NCI-H2029 (cell line): ENCODE measurements at regions not wholly inside any gene's neighbourhood (a gene's known extent, or its start where the extent isn't known, plus 50 kb on each side); places are given as distances from the start of the nearest gene placed in this dataset.

Experiments
- DNase-seq: peaks from one replicate; lab custom pipeline; 2025; lab: John Stamatoyannopoulos, UW

DNA sequence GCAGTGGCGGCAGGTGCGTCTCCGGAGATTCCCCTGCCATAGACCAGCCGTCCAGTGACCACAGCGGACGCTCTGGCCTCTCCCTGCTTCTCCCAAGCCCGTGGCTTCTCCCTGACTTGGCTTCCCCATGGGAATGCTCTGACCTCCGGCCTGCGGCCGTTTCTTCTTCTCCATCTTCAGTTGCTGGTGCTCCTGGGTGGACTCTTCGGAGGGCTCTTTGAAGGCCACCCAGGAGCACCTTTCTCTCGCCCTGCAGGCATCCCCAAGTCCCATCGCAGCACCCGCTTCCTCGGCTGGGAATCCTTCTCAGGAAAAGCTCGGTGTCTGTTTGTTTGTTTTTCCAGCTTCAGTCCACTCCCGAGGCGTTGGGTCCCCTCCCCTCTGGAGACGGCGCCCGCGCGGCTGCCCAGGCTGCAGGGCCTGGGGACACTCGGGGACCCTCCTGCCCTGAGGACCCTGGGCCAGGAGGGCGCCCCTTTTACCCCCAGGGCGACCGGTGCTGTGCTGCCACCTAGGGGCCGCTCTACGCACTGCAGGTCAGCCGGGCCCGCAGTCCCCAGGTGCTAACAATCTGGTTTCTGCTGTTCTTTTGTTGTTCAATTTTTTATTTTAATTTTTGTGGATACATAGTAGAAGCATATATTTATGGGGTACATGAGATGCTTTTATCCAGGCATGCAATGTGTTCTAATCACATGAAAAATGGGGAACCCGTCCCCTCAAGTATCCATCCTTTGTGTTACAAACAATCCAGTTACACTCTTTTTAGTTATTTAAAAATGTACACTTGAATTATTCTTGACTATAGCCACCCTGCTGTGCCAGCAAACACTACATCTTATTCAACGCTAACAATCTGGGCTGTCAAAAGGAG is 197.9 kb upstream of the ADAMTS16 start:
- DNase-seq: no peak

DNA sequence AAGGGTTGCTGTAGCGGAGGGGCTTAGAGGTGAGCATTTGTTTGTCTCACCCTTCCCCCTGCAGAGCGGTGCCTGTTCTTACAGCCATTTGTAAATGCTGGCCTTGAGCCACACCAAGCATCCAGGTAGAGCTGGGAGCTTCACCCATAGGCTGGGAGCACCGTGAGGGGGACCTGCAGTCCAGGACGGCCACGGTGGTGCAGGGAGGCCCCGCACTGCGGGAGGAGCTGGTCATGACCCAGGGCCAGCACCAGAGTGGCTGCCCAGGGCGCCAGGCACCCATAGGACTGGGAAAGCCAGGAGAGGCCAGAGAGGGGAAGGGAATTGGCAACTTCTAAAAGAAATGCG is 197.3 kb upstream of the ADAMTS16 start:
- DNase-seq: no peak

DNA sequence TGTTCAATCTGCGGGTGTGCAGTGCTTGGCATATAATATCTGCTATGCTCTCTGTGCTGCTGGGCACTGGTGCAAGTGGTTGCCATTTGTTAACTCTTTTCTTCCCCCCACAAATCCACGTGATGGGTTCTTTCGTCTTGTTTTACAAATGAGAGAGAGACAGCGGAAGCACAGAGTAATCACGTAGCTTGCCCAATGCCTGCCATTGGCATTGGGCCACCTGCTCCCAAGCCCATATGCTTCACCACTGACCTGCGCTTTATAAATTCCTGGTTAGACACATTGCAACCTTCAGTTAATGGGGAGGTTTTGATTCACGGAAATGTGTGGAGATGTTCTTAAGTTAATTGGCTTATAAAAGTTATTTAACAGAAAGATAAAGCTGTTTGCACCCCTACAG is 194.8 kb upstream of the ADAMTS16 start:
- no peak for DNase-seq

DNA sequence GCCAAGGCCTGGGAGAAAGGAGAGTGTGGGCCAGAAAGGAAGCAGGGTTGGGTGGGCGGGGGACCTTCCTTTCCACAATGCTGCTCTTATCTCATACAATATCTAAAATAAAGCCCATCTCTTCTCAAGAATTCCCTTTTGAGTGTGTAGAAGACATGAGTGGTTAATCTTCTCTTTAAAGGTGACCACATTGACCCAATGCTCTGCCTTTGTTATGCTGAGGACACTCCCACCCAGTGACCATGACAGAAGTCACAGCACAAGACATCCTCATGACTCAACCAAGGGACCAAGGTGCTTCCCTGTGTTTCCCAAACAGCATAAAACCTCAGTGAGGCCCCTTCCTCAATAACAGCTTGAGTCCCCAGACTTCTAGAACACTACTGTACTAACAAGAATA is 193.0 kb upstream of the ADAMTS16 start:
- no peak for DNase-seq

DNA sequence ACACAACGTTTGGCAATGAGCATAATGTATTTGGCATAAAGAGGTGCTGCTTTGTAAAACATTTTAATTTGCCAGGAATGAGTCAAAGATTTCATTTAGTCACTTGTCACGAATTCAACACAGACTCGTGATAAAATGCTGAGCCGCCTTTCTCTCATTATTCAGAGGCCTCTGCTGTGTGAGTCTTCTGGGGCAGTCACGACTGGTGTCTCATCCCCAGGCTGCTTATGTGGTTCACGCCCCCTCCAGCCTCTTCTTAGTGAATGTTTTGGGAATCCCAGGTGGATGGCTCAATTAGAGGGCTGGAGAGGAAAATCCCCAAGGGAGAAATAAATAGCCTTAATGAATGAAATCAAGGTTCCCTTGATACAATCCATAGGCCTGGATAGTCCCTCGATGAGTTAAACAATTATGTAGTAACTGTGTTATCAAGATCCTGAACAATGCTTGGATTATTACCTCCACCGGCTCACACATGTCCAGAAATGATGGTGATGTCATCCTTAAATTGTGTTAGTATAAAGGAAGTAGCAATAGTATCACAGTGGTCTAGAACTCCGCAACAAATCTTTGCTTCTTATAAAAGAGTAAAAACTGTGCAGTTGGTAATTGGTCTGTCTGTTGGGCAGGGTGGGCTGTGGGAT is 192.1 kb upstream of the ADAMTS16 start:
- DNase-seq: no peak

DNA sequence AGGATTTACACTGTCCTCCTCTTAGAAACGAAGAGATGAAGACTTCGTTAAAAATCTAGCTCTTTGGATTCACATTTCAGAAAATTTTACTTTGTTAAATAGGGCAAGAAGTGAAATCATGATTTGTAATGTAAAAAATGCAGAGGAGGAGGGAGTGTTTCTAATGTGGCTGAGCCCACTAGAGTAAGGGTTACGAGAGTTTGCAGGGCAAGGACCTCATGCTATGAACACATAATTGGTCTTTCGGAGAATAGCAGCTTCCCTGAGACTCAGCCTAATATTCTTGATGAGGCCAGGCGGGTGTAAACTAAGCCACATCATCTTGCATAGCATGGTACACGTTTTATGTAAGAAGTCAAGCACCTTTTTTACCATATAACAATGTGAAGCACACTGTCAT is 191.0 kb upstream of the ADAMTS16 start:
- DNase-seq: no peak

DNA sequence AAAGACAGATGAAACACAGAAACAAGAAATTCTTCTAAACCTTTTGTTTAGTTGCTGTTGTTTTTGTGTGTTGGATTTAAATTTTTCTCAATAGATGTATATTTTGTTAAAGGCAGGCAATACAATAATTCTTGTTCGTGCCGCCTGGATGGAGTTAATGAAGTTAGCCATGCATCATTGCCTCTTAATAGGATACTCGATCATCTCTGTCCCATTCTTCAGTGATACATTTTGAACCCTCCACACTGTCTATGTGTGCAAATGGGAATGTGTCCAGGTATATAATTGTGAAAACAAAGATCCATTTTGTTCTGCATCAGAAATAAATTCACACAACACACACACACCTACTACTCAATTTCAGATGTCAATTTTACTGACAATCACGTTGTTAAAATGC is 186.6 kb upstream of the ADAMTS16 start:
- DNase-seq: no peak

DNA sequence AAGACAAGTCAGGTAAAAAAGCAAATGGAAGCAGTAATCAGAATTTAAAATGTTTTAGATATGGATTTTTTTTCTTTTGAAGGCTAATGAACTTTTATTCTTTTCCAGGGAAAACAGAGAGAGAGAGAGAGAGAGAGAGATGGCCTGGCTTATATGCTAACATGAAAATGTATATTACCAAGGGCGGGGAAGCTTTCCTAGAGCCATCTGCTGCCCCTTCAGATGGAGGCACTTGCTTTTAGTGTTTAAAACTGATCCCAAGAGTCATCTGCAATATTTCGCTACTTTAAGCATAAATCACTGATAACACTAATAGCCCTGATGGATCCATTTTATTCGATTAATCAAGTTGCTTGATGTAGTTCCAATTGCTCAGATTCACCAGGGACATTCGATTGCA is 186.1 kb upstream of the ADAMTS16 start:
- DNase-seq: no peak

DNA sequence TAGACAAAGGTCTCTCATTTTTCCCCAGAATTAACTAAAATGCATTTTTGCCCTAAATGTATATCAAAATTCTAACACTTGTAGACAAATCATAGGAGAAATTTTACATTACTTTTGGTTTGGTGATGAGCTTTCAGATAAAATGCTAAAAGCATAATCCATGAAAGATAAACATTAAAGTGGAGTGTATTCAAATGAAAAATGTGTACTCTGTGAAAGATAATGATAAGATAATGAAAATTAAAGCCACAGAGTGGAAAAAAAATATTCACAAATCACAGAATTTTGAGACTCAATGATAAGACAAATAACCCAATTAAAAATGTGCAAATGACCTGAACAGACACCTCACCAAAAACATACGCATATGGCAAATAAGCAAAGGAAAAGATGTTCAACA is 176.9 kb upstream of the ADAMTS16 start:
- no peak for DNase-seq

DNA sequence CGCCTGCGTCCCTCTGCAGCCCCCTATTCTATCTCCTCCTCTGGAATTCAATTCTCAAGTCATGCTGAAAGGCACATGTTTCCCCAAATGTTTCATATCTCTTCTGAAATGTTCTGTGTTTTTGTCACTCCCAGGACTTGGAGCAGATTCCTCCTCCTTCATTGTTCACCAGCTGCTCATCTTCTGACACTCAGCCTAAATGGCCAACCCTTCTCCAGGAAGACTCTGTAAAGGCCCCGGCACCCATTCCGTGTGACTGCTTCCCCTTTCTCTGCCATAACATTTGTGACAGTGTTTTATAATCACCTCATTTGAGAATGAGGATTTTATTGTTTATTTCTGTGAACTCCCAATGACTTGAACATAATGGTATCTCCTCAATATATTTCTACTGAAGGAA is 170.8 kb upstream of the ADAMTS16 start:
- DNase-seq: no peak

DNA sequence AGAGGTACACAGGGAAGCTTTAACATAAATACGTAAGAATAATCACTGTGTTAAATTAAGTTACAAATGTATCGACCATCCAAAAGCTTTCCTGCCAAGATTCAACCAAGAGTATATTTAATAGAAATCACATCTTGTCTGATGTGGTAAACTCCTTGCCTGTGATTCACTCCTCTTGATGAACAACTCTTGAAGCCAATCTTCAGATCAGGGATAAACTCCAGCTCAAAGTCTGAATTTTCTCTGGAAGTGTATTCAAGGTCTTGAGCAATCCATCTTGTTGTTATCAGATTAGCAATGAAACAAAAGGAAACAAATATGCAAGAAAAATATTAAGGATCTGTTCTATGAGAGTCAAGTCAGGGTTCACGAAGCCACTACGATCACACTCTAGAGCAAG is 170.0 kb upstream of the ADAMTS16 start:
- DNase-seq: no peak

DNA sequence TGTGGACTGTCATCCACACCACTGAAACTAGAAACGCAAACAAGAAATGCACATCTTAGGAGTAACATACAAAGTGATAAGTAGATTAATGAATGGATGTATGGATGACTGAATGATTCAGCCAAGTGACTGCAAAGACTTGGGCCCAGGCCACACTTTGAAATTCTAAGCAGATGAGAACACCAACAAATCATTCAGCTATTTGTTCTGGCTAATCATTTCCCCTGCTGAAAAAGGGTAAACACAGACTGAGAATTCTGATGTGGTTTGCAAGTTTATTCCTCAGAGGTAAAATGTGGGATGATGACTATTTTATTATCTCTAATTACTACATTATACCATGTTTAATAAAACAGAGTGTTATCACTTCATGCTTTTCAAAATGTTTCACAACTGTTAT is 163.2 kb upstream of the ADAMTS16 start:
- no peak for DNase-seq

DNA sequence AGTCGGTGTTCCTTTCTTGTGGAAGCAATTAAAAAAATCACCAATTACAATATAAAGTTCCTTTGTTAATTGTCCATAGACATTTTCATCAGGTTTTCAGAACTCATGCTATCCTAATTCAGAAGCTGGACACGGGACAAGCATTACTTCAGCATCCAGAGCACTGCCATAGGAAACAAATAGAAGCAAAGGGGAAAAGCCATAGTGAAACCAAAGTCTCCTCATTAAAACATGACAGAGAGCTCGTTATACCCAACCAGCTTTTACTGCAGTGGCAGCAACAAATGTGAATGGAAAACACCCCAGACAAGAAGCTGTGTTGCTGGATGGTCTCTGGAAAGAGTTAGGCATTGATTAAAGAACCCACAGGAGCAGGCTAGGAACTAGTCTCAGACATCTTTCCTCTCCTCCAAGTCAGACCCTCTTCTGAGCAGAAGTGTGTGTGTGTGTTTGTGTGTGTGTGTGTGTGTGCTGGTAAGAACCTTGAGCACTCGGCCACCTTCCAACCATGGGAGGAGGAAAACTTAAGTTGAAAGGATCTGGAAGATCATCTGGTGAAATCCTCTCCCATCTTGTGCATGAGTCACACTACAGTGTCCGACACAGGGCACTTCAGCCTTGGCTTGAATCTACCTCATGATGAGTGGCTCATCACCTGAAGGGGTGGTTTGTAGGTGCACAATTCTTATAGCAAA is 162.6 kb upstream of the ADAMTS16 start:
- no peak for DNase-seq

DNA sequence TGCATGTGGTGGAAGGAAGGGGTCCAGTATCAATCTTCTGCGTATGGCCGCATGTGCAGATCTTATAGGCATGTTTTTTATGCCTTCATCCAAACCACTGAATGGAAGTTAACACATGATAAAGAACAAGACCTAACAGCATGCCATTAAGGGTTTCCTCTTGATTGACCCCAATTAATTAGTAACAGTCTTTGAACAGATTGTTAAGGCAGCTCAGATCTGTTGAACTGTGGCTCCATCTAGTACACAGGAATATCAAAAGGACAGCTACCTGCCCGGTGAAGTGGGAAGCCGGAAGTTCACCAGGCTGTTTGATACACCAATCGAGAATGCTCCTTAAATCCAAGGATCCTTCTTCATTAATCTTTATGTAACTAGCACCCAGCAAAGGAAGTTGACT is 159.9 kb upstream of the ADAMTS16 start:
- no peak for DNase-seq

DNA sequence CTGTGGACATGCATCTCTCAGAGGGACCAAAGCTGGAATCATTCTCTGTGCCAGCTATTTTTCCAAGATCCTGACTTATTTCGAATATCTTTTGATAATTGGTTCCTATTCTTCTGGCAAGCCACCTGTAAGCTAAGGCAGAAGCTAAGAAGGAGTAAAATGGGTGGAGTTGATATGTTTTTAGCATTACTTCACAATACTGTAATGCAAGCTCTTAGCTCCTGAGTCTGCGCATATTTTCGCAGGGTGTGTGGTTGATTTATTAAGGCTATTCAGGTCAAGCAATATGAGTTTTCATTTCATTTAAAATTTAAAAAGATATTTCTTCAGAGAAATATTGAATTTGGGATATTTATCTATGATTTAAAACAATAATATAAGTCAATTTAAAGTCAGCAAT is 158.5 kb upstream of the ADAMTS16 start:
- no peak for DNase-seq

DNA sequence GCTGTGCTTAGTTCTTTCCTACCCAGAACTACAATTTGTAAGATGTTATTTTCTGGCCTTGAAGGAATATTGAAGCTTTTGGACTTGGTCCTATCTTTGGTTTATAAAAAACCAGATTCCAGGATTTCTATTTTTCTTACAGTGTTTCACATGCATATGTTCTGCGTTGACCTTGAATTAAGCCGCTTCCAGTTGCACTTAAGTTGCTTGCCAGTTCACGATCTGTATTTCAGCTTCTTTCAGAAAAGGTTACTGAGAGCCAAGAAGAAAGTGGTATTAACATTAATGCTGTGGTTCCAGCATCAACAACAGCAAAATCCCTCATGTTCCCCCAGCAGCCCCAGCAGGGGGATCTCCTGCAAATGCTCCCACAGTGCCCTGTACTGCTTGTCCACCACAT is 156.4 kb upstream of the ADAMTS16 start:
- DNase-seq: no peak

DNA sequence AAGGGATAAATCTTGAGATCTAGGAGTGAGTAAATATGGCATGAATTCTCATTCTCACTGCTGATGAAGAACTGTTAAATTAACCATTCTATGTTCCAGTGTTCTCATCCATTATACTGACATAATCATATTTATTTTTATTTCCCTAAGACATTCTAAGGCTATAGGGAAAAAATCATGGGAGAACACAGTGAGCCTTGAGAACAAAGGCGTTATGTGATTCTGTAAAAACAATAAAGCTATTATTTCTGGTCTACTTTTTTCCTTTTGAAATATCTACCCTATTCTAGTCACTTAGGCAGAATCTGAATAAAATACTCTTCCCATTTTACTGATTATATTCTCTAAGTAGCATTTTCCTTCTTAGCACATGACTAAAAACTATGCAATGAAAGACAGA is 155.7 kb upstream of the ADAMTS16 start:
- DNase-seq: no peak

DNA sequence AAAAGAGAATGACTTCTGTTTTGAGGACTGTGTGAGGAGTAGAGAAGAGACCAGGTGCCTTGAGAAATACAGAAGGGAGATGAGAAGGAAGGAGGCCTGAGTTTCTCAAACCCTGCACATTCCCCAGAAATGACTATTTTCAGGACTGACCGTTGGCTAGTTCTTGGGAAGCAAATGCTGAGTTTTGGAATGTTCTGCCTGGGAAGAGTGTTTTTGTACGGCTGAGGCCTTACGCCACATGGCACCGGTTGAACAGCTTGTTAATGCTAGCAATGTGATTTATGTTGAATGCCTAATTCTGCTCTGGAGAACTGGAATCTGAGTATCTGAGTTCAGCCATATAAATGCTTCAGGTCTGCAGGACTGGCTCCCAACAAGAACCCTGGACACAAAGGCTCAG is 152.7 kb upstream of the ADAMTS16 start:
- no peak for DNase-seq

DNA sequence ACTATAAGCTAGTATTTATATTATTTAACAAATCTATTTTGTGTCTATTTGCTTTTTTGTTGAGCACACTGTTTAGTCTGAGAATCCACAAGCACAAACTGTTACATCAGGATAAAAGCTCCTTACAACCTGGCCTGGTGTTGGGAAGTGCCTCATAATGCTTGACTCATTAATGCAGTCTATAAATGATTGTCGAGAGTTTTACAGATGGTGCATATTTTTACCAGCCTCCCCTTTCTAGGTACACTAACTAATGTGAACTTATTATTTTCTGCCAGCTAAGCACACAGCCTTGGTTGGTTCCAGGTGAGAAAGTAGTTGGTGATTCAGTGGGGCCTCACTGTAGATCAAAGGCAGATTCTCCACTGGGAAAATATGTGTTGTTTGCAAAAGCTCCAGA is 151.0 kb upstream of the ADAMTS16 start:
- no peak for DNase-seq

DNA sequence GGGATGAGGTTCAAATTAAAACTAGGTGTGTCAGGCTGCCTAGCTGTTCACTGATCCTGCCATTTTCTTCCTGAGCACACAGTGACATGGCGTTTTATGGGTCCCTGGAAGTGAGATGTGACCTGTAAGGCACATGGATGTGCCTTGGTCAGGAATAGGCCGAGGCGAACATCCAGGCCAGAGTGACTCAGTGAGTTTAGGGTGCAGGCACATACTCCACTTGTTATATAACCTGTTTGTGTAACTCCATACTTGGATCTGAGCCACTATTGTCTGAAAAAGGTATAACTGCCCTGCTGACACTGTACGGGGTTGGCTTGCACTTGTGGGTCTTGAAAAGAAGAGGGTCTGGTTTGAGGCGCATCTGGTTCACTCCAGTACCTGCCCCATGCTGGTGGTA is 150.1 kb upstream of the ADAMTS16 start:
- no peak for DNase-seq

DNA sequence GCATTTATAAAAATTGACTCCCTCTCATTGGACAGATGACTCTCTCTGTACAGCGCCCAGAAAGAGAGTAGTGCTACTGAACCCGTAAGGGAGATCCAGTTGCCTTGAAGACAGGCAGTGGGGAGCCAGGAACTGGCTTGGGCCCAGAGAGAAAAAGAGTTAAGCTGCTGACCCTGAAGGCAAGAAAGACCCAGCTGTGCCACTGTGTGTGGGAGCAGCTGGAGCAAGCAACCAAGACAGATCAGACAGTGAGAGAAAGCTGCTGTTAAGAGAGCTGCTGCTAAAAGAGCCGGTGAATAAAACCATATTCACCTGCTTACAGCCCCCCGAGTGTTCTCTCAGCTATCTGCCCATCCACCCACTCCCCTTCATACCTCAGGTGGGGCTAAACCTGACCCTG is 149.7 kb upstream of the ADAMTS16 start:
- DNase-seq: no peak

DNA sequence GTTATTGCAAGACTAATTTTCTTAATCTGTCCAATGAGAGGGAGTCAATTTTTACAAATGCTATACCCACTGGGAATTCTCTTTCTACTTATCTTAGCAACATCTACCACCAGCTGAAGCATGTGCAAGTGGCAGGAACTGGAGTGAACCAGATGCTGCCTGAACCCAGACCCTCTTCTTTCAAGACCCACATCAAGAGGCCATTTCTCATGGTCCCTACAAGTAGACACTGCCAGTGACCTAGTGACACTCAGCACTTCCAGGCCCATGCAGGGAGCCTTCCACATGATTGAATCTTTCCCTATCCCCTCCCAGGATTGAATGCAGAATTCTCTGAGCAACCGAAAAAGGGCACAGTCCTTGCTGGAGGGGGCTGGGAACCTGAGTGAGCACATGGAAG is 148.2 kb upstream of the ADAMTS16 start:
- DNase-seq: no peak

DNA sequence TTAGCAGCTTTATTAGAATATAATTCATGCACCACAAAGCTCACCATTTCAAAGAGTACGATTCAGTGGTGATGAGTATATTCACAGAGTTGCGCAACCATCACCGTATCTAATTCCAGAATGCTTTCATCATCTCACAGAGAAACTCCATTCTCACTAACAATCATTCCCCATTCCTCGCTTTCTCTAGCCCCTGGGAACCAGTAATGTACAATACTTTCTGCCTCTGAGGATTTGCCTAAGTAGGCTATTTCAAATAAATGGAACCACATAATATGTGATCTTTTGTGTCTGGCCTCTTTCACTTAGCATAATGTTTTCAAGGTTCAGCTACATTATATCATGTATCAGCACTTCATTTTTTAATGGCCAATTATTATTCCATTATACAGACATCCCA is 145.1 kb upstream of the ADAMTS16 start:
- no peak for DNase-seq
